Prostate gland (tissue), 2 donors: ENCODE measurements at regions not wholly inside any gene's neighbourhood (a gene's known extent, or its start where the extent isn't known, plus 50 kb on each side); places are given as distances from the start of the nearest gene placed in this dataset.

Experiments
- DNase-seq: peaks from one replicate; pipeline ENCODE4 v3.0.0-alpha.2; 2019; ENCODE audit warnings: low spot score
- H3K27ac ChIP-seq, 2 donors: fragments of 200-600 bp; sonication (generic); 2 replicates each; pipeline ENCODE4 v1.5.1; 2017 to 2019
- H3K27me3 ChIP-seq: fragments of 200-600 bp; sonication (generic); replicated peaks from 2 replicates; pipeline ENCODE4 v1.5.1; 2019; ENCODE audit not compliant: insufficient read depth
- H3K36me3 ChIP-seq, 2 donors: fragments of 200-600 bp; sonication (generic); 1 replicate in 1 of 2; 2 replicates in 1 of 2; pipeline versions ENCODE4 v1.5.1 to v1.8.1; 2017 to 2019
- H3K4me1 ChIP-seq: fragments of 200-600 bp; sonication (generic); replicated peaks from 2 replicates; pipeline ENCODE4 v1.5.1; 2019
- H3K4me3 ChIP-seq, 2 donors: fragments of 200-600 bp; sonication (generic); 2 replicates each; pipeline ENCODE4 v1.5.1; 2017 to 2019
- H3K9me3 ChIP-seq: fragments of 200-600 bp; sonication (generic); 2 replicates; pipeline ENCODE4 v1.5.1; 2017
- POLR2A ChIP-seq: fragments of 450-650 bp; IDR thresholded peaks from one replicate; pipeline ENCODE4 v1.6.1; 2016; ENCODE audit warnings: antibody characterized with exemption, mild to moderate bottlenecking
- POLR2AphosphoS5 ChIP-seq: sonication (generic); formaldehyde crosslinking; IDR thresholded peaks from one replicate; pipeline ENCODE4 v1.6.1; 2017; ENCODE audit warnings: antibody characterized with exemption
- WGBS: methylation state at CpG from one replicate; pipeline ENCODE4 v1.1.5; 2018; 5-methylcytosine and 5-hydroxymethylcytosine counted together
- intact Hi-C: fragments of 100-400 bp; cut with DNase I; formaldehyde crosslinking; loops from one replicate; pipeline ENCODE4 v1.14.2; 2022
- TF ChIP-seq, protein P1 (sequence below), 4 experiments: fragments of 200-600 bp in 2 of 4; fragments of 450-650 bp in 2 of 4; sonication (generic) in 2 of 4; IDR thresholded peaks; 1 replicate in 3 of 4; 2 replicates in 1 of 4; pipeline ENCODE4 v1.5.1; 2016 to 2019; ENCODE audit warnings: antibody characterized with exemption in 4 of 4, mild to moderate bottlenecking in 2 of 4, moderate library complexity in 2 of 4

DNA sequence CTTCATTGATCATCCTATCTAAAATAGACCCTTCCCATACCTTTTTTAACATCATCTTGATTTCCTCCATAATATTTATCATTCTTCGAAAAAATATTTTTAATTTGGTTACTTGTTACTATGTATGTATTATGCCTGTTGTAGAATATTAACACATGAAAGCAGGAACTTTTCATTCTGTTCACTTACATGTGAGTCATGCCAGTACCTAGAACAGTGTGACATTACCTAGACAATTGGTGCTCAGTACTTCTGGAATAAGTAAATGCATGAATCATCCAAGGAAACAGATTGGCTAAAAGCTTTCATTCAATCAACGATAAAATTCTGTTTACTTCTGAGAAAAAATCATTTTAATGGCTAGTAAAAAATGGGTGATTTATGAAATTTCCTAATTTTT lies 76.4 kb downstream of the CXXC4 start:
- Histone ChIP-seq H3K36me3 (no peaks in the 10 kb centered on the region), H3K4me1 (no peaks in the 10 kb centered on the region), H3K27me3 (no peaks in the 10 kb centered on the region), H3K9me3 (no peaks in the 10 kb centered on the region), H3K27ac (no peak overlapping the region), H3K4me3 (no peak overlapping the region)
- no peak for DNase-seq
- TF ChIP-seq POLR2AphosphoS5, result no peak
- TF ChIP-seq, protein P1, sequence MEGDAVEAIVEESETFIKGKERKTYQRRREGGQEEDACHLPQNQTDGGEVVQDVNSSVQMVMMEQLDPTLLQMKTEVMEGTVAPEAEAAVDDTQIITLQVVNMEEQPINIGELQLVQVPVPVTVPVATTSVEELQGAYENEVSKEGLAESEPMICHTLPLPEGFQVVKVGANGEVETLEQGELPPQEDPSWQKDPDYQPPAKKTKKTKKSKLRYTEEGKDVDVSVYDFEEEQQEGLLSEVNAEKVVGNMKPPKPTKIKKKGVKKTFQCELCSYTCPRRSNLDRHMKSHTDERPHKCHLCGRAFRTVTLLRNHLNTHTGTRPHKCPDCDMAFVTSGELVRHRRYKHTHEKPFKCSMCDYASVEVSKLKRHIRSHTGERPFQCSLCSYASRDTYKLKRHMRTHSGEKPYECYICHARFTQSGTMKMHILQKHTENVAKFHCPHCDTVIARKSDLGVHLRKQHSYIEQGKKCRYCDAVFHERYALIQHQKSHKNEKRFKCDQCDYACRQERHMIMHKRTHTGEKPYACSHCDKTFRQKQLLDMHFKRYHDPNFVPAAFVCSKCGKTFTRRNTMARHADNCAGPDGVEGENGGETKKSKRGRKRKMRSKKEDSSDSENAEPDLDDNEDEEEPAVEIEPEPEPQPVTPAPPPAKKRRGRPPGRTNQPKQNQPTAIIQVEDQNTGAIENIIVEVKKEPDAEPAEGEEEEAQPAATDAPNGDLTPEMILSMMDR (IDR thresholded peaks at IDR 0.05), result no peak
- no peak for TF ChIP-seq POLR2A
- intact Hi-C loops, result no loop called here
- 64% methylated on average over 2 of the region's 2 CpGs for WGBS

DNA sequence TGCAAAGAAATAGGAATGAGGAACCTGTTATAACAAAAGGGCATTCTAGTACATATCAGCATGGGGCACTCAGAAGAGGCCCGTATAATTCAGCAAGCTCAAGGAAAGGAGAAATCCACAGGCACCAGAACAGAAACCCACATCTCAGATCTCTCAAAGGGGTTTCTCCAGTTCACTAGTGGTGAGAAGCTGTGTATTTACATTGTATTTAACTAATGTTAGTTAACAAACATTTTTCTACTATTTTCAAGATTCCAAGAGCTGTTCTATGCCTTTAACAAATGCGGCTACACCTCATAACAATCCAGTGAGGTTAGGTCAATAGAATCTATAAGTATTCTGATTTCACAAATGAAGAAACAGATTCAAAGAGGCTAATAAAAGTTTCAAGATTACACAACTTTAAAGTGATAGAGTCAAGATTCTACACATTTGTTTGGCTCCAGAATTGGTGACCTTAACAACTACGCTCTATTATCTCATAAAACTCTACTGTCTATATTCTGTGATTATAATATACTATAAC lies 77.3 kb downstream of the CXXC4 start:
- H3K9me3 ChIP-seq, result no peaks in the 10 kb centered on the region
- H3K4me3 ChIP-seq, result no peak overlapping the region
- H3K27ac ChIP-seq, result no peak overlapping the region
- intact Hi-C loops, result no loop called here
- TF ChIP-seq POLR2AphosphoS5, result no peak
- H3K4me1 ChIP-seq, result no peaks in the 10 kb centered on the region
- no peak for DNase-seq
- H3K27me3 ChIP-seq, result no peaks in the 10 kb centered on the region
- 85% methylated on average over 3 of the region's 3 CpGs for WGBS
- no peaks in the 10 kb centered on the region for H3K36me3 ChIP-seq

DNA sequence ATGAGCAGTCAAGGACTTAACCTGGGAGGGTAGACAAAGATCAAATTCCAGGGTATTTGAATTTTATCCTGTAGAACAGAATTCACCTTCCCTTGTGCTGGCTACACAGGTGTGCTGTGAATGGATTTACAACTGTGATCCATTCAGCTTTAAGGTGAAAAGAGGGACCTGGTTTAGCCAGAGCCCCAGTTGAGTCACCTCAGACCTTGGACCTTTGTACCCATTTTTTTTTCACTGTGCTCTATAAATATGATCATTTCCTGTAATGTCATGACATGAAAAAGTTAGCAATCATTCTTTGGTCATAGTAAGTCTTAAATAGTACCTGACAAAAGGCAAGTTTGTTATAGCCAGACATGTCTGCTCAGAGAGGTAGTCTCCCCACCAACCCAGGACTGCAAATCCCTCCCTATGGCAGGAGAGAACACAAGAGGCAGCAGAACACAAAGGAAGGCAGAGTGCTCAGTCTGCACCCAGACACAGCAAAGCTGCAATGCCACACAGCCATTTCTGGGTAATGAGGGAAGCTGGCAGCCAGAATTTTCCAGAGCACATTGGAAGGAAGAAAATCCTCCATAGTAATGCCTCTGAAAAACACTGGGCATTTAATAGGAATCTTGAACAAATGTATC lies 77.9 kb downstream of the CXXC4 start:
- no peak for DNase-seq
- no peaks in the 10 kb centered on the region for H3K9me3 ChIP-seq
- H3K36me3 ChIP-seq, result no peaks in the 10 kb centered on the region
- no peak overlapping the region for H3K4me3 ChIP-seq
- intact Hi-C loops, result no loop called here
- no peak overlapping the region for H3K27ac ChIP-seq
- no peaks in the 10 kb centered on the region for H3K27me3 ChIP-seq
- H3K4me1 ChIP-seq, result no peaks in the 10 kb centered on the region
- TF ChIP-seq, protein P1 (IDR thresholded peaks at IDR 0.05), result no peak
- TF ChIP-seq POLR2A (no peak), POLR2AphosphoS5 (no peak)

DNA sequence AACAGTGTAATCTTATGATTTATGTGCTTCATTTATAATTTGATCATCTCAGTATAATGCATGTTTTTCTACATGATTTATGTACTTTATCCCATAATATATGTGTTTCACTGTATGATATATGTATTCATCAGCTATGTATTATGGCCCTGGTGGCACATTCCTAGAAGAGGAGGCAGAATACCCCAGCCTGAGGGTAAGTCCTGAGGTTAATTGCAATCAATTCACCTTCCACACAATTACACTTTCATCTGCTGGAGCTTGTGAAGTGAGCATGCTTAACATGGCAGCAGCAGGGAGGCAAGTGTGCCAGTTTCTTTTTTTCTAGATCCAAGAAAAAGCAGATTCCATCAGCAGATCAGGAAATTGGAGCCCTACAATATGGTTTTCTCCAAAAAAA lies 81.2 kb downstream of the CXXC4 start:
- Histone ChIP-seq H3K36me3 (no peaks in the 10 kb centered on the region), H3K27ac (no peak overlapping the region), H3K4me1 (no peaks in the 10 kb centered on the region), H3K4me3 (no peak overlapping the region), H3K9me3 (no peaks in the 10 kb centered on the region), H3K27me3 (no peaks in the 10 kb centered on the region)
- intact Hi-C loops, result no loop called here
- DNase-seq, result no peak
- TF ChIP-seq POLR2A (no peak), POLR2AphosphoS5 (no peak)
- TF ChIP-seq, protein P1 (IDR thresholded peaks at IDR 0.05), result no peak

DNA sequence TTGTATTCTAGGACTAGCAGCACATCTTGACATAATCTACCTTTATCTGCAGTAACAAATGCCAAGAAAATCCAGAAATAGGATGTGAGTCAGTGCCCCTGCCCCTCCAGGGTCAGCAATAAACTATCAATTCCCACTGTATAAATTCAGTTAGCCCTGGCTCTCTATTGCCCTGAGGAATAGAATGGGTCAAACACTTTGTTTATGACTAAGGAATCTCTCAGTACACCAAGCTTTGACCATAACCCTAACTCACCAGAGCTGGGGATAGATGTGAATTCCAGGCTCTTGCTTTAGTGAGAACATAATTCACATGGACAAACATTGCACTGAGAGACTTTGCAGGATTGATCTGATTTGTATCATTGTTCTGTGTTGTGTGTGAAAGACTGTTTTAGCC lies 82.3 kb downstream of the CXXC4 start:
- TF ChIP-seq POLR2AphosphoS5 (no peak), POLR2A (no peak)
- TF ChIP-seq, protein P1 (IDR thresholded peaks at IDR 0.05), result no peak
- no peak overlapping the region for H3K27ac ChIP-seq
- no peaks in the 10 kb centered on the region for H3K27me3 ChIP-seq
- no peak for DNase-seq
- H3K4me1 ChIP-seq, result no peaks in the 10 kb centered on the region
- intact Hi-C loops, result no loop called here
- H3K36me3 ChIP-seq, result no peaks in the 10 kb centered on the region
- no peaks in the 10 kb centered on the region for H3K9me3 ChIP-seq
- no peak overlapping the region for H3K4me3 ChIP-seq
